HG03575 (cell line): ENCODE measurements at regions not wholly inside any gene's neighbourhood (a gene's known extent, or its start where the extent isn't known, plus 50 kb on each side); places are given as distances from the start of the nearest gene placed in this dataset.

Experiments
- ATAC-seq: cut with Tn5 transposase; IDR thresholded peaks from one replicate; pipeline ENCODE4 v1.9.1; 2021; ENCODE audit not compliant: unreplicated experiment, insufficient number of reproducible peaks, low FRiP score; ENCODE audit errors: extremely low read depth

DNA sequence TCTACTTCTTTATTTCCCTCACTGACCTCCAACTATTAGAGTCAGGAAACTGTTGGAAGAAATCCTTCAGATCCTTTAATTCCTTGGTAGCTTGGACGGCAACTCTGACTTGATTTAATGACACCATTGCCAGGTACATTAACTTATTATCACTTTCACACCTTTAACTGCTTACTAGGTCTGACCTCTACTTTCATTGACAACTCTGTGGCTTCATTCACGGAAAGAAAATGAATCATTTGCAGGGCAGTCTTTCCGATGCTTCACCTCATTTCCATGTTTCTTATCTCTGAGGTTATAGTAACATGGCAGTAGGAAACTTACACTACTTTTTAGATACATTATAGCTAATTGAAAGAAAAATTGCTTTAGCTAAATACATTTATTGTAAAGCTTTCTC, 82.6 kb upstream of the PDGFD start:
- no peak for ATAC-seq

- no peak for ATAC-seq
Observed at GRCh38 chr11:104238916-104239315, 75.0 kb upstream of the PDGFD start.

DNA sequence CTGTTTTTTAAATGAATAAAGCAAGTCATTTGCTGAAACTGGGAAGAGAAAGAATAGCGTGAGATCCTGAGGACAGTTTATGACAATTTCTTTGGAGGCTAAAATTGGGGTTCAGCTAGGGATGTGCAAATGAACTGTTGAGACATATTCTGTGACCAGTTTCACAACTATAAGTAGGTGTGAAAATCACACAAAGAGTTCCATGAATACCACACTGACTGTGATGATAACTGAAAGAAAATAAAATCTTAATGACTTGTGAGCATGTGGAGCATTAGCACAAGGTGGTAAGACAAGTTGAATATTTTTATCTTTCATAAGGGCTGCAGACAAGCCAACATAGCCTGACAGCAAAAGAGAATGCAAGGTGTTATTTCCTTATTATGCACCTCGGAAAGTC, 61.1 kb upstream of the PDGFD start:
- ATAC-seq: no peak

- no peak for ATAC-seq
Observed at GRCh38 chr11:104222464-104222863, 58.5 kb upstream of the PDGFD start.

DNA sequence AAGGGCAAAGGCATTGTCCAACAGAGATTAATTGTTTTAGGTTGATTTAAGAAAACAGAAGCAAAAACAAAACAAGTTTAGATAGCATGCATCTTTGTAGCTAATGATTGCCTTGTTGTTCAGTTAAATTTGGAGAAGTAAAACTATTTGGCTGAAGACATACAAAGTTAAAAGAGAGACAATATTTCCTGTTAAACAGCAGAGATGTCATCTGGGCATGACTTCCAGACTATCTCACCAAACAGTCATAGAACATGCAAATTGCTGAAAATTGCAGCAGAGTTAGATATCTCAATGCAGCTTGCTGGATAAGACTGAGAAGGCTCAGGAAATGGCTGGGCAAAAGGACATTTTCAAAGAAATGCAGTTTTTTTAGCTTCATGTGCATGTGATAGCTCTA, 57.5 kb upstream of the PDGFD start:
- ATAC-seq: no peak

GRCh38 chr11:104219096-104219495, 55.1 kb upstream of the PDGFD start:
- no peak for ATAC-seq

DNA sequence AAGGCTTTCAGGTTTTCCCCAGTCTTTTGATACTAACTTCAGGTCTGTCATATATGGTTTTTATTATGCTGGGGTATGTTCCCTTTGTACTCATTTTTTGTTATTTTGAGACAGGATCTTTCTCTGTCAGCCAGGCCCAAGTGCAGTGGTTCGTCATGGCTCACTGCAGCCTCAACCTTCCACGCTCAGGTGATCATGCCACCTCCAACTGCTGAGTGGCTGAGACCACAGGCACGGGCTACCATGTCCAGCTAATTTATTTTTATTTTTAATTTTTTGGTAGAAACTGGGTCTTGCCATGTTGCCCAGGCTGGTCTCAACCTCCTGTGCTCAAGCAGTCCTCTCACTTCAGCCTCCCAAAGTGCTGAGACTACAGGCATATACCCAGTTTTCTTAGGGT, 50.6 kb upstream of the PDGFD start:
- no peak for ATAC-seq
